H9 (cell line): ENCODE measurements at regions not wholly inside any gene's neighbourhood (a gene's known extent, or its start where the extent isn't known, plus 50 kb on each side); places are given as distances from the start of the nearest gene placed in this dataset.

ENCODE experiments used
- DNase-seq: peaks from one replicate; pipeline ENCODE4 v3.0.0-alpha.2; 2017
- H2AFZ ChIP-seq: one replicate; pipeline ENCODE4 v1.6.1; 2013; ENCODE audit warnings: mild to moderate bottlenecking, low read length, control low read depth, moderate library complexity
- H2AK5ac ChIP-seq: 2 replicates; pipeline ENCODE4 v1.6.1; 2013; ENCODE audit warnings: low read length, control low read depth, mixed read lengths; ENCODE audit not compliant: insufficient read length
- H2BK120ac ChIP-seq: one replicate; pipeline ENCODE4 v1.6.1; 2013; ENCODE audit warnings: low read depth, mild to moderate bottlenecking, low read length, control low read depth, inconsistent platforms; ENCODE audit not compliant: poor library complexity, severe bottlenecking
- H2BK12ac ChIP-seq: 2 replicates; pipeline ENCODE4 v1.6.1; 2013; ENCODE audit warnings: low read length, control low read depth, mixed read lengths, low read depth; ENCODE audit not compliant: insufficient read length
- H2BK15ac ChIP-seq: 2 replicates; pipeline ENCODE4 v1.6.1; 2013; ENCODE audit warnings: low read depth, low read length, control low read depth
- H2BK20ac ChIP-seq: one replicate; pipeline ENCODE4 v1.6.1; 2013; ENCODE audit warnings: low read depth, mild to moderate bottlenecking, low read length, control low read depth, inconsistent platforms; ENCODE audit not compliant: poor library complexity, severe bottlenecking
- H2BK5ac ChIP-seq: 2 replicates; pipeline ENCODE4 v1.6.1; 2013; ENCODE audit warnings: low read length, control low read depth, mixed read lengths; ENCODE audit not compliant: insufficient read length
- H3K14ac ChIP-seq: 2 replicates; pipeline ENCODE4 v1.6.1; 2013; ENCODE audit warnings: low read length, control low read depth; ENCODE audit not compliant: insufficient read depth
- H3K18ac ChIP-seq: 2 replicates; pipeline ENCODE4 v1.6.1; 2013; ENCODE audit warnings: low read depth, mild to moderate bottlenecking, mixed read lengths, low read length, control low read depth; ENCODE audit not compliant: insufficient read length
- H3K23ac ChIP-seq: 2 replicates; pipeline ENCODE4 v1.6.1; 2013; ENCODE audit warnings: low read length, control low read depth, mixed read lengths, low read depth; ENCODE audit not compliant: insufficient read length
- H3K23me2 ChIP-seq: 2 replicates; pipeline ENCODE4 v1.6.1; 2013; ENCODE audit warnings: low read depth, mild to moderate bottlenecking, mixed read lengths, low read length, control low read depth; ENCODE audit not compliant: insufficient read length, poor library complexity, severe bottlenecking
- H3K27ac ChIP-seq: 2 replicates; pipeline ENCODE4 v1.5.1; 2013; ENCODE audit warnings: low read length, control low read depth, mixed read lengths, low read depth; ENCODE audit not compliant: insufficient read length
- H3K27me3 ChIP-seq: 2 replicates; pipeline ENCODE4 v1.6.1; 2013; ENCODE audit warnings: low read length, control low read depth, inconsistent platforms; ENCODE audit not compliant: insufficient read depth
- H3K4ac ChIP-seq: 2 replicates; pipeline ENCODE4 v1.6.1; 2013; ENCODE audit warnings: low read depth, mild to moderate bottlenecking, control low read depth, inconsistent platforms, low read length, moderate library complexity
- H3K4me1 ChIP-seq: 2 replicates; pipeline ENCODE4 v1.6.1; 2013; ENCODE audit warnings: low read length, control low read depth, inconsistent platforms; ENCODE audit not compliant: insufficient read depth
- H3K4me2 ChIP-seq: 2 replicates; pipeline ENCODE4 v1.6.1; 2013; ENCODE audit warnings: low read length, control low read depth, mixed read lengths; ENCODE audit not compliant: insufficient read length, insufficient read depth
- H3K56ac ChIP-seq: 2 replicates; pipeline ENCODE4 v1.6.1; 2013; ENCODE audit warnings: low read depth, mild to moderate bottlenecking, mixed read lengths, low read length, control low read depth; ENCODE audit not compliant: insufficient read length
- H3K79me1 ChIP-seq: 2 replicates; pipeline ENCODE4 v1.6.1; 2013; ENCODE audit warnings: low read depth, mild to moderate bottlenecking, moderate library complexity, low read length, control low read depth, inconsistent platforms; ENCODE audit not compliant: insufficient read depth, poor library complexity, severe bottlenecking
- H3K79me2 ChIP-seq: 2 replicates; pipeline ENCODE4 v1.6.1; 2013; ENCODE audit warnings: low read length, control low read depth, inconsistent platforms; ENCODE audit not compliant: insufficient read depth
- H3K9ac ChIP-seq: 2 replicates; pipeline ENCODE4 v1.6.1; 2013; ENCODE audit warnings: low read length, control low read depth, mixed read lengths; ENCODE audit not compliant: insufficient read length; ENCODE audit errors: extremely low read depth
- H3K9me3 ChIP-seq: one replicate; pipeline ENCODE4 v1.6.1; 2013; ENCODE audit warnings: low read depth, low read length, inconsistent platforms; ENCODE audit not compliant: control insufficient read depth
- H3T11ph ChIP-seq: one replicate; pipeline ENCODE4 v1.6.1; 2013; ENCODE audit warnings: mild to moderate bottlenecking, low read length, control low read depth, inconsistent platforms
- H4K20me1 ChIP-seq: one replicate; pipeline ENCODE4 v1.6.1; 2013; ENCODE audit not compliant: control insufficient read depth, insufficient read length, insufficient read depth
- H4K5ac ChIP-seq: 2 replicates; pipeline ENCODE4 v1.6.1; 2013; ENCODE audit warnings: low read depth, mild to moderate bottlenecking, mixed read lengths, low read length, control low read depth; ENCODE audit not compliant: insufficient read length
- H4K8ac ChIP-seq: replicated peaks from 2 replicates; pipeline ENCODE4 v1.6.1; 2013; ENCODE audit warnings: low read length, control low read depth, mixed read lengths, low read depth; ENCODE audit not compliant: insufficient read length
- H4K91ac ChIP-seq: 2 replicates; pipeline ENCODE4 v1.6.1; 2013; ENCODE audit warnings: low read depth, mild to moderate bottlenecking, moderate library complexity, mixed read lengths, low read length, control low read depth; ENCODE audit not compliant: insufficient read length
- H3K27ac Mint-ChIP-seq, 3 experiments: 2 replicates in 2 of 3; 3 replicates in 1 of 3; pipeline ENCODE4 v1.8.0; 2020 to 2021; ENCODE audit warnings: mixed read lengths in 3 of 3, mild to moderate bottlenecking in 1 of 3, moderate library complexity in 1 of 3
- H3K27me3 Mint-ChIP-seq: 2 replicates; pipeline ENCODE4 v1.8.0; 2021; ENCODE audit warnings: low read depth, mild to moderate bottlenecking, moderate library complexity, mixed read lengths
- H3K36me3 Mint-ChIP-seq, 3 experiments: 2 replicates in 2 of 3; 3 replicates in 1 of 3; pipeline ENCODE4 v1.8.0; 2020 to 2021; ENCODE audit warnings: low read depth in 3 of 3, mixed read lengths in 3 of 3; ENCODE audit not compliant: insufficient read depth in 1 of 3
- H3K4me1 Mint-ChIP-seq, 2 experiments: 2 replicates each; pipeline ENCODE4 v1.8.0; 2020; ENCODE audit warnings: mixed read lengths in 2 of 2
- H3K4me3 Mint-ChIP-seq, 2 experiments: 2 replicates in 1 of 2; 3 replicates in 1 of 2; pipeline ENCODE4 v1.8.0; 2020 to 2021; ENCODE audit warnings: mild to moderate bottlenecking in 2 of 2, mixed read lengths in 2 of 2, moderate library complexity in 1 of 2
- H3K9me3 Mint-ChIP-seq, 2 experiments: 2 replicates in 1 of 2; 3 replicates in 1 of 2; pipeline ENCODE4 v1.8.0; 2020; ENCODE audit warnings: mild to moderate bottlenecking in 2 of 2, mixed read lengths in 2 of 2, moderate library complexity in 1 of 2
- WGBS: extraction: QIAGEN DNeasy Blood & Tissue Kit; methylation state at CpG from one replicate; pipeline ENCODE4 v1.1.7; 2013; ENCODE audit warnings: missing lambda C conversion rate, low lambda C conversion rate, mixed read lengths; ENCODE audit not compliant: insufficient read length; ENCODE audit errors: extremely low coverage; 5-methylcytosine and 5-hydroxymethylcytosine counted together
- TF ChIP-seq, protein P1 (sequence below): fragments of 200-600 bp; sonication (generic); conservative IDR thresholded peaks from 3 replicates; pipeline ENCODE4 v1.8.0; 2021; ENCODE audit warnings: antibody characterized with exemption, mild to moderate bottlenecking

DNA sequence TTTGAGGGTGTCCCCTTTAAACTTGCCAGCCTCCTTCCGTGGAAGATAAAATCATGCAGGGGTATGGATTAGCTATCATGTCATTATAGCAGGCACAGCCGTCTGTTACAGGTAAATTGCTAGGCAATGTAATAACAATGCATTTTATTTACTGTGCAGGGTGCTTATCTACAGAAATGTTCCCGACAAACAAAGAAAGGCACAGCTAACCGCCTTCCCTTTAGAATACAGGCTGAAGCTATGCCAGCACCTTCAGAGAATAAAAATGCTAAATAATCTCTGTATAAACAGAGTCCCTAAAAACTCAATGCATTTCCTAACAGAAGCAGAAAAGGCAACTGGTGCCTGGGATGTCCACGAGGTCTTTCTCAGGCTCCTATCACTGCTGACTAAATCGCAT, 239.2 kb downstream of the SPTSSA start:
- no peak overlapping the region for H2BK20ac ChIP-seq
- H3K4ac ChIP-seq = no peak overlapping the region
- Mint-ChIP-seq H3K9me3 (no peaks in the 10 kb centered on the region), H3K4me1 (peaks cover 21 to 25% of the 10 kb centered on the region in 2 experiments), H3K36me3 (no peaks in the 10 kb centered on the region), H3K4me3 (no peak overlapping the region), H3K27me3 (peaks cover 11% of the 10 kb centered on the region), H3K27ac (no peak overlapping the region)
- no peaks in the 10 kb centered on the region for H3K79me2 ChIP-seq
- no peak overlapping the region for H3K9ac ChIP-seq
- no peaks in the 10 kb centered on the region for H4K20me1 ChIP-seq
- H3K14ac ChIP-seq = no peak overlapping the region
- no peak overlapping the region for H4K91ac ChIP-seq
- no peak overlapping the region for H2BK5ac ChIP-seq
- H2BK15ac ChIP-seq = no peak overlapping the region
- H3K23me2 ChIP-seq = no peaks in the 10 kb centered on the region
- H2BK120ac ChIP-seq = no peak overlapping the region
- H3K9me3 ChIP-seq = no peaks in the 10 kb centered on the region
- no peaks in the 10 kb centered on the region; the same call in 1 of the 2 replicates for H3K4me1 ChIP-seq
- no peak overlapping the region for H3K23ac ChIP-seq
- H3K18ac ChIP-seq = no peak overlapping the region
- no CpG with 5 or more reads among the region's 6 CpGs for WGBS
- no peak overlapping the region for H2AK5ac ChIP-seq
- H3K56ac ChIP-seq = no peak overlapping the region
- TF ChIP-seq, protein P1, sequence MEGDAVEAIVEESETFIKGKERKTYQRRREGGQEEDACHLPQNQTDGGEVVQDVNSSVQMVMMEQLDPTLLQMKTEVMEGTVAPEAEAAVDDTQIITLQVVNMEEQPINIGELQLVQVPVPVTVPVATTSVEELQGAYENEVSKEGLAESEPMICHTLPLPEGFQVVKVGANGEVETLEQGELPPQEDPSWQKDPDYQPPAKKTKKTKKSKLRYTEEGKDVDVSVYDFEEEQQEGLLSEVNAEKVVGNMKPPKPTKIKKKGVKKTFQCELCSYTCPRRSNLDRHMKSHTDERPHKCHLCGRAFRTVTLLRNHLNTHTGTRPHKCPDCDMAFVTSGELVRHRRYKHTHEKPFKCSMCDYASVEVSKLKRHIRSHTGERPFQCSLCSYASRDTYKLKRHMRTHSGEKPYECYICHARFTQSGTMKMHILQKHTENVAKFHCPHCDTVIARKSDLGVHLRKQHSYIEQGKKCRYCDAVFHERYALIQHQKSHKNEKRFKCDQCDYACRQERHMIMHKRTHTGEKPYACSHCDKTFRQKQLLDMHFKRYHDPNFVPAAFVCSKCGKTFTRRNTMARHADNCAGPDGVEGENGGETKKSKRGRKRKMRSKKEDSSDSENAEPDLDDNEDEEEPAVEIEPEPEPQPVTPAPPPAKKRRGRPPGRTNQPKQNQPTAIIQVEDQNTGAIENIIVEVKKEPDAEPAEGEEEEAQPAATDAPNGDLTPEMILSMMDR = no peak
- no peaks in the 10 kb centered on the region for H3K79me1 ChIP-seq
- H3K27me3 ChIP-seq = no peaks in the 10 kb centered on the region
- H3K4me2 ChIP-seq = no peak overlapping the region
- H3K27ac ChIP-seq = no peak overlapping the region
- no peak overlapping the region for H2AFZ ChIP-seq
- H4K5ac ChIP-seq = no peak overlapping the region
- no peak overlapping the region for H2BK12ac ChIP-seq
- DNase-seq = no peak
- H4K8ac ChIP-seq = no peak overlapping the region
- H3T11ph ChIP-seq = no peak overlapping the region
